Testis (tissue), 2 donors: ENCODE measurements at regions not wholly inside any gene's neighbourhood (a gene's known extent, or its start where the extent isn't known, plus 50 kb on each side); places are given as distances from the start of the nearest gene placed in this dataset.

Experiments
- DNase-seq: peaks from one replicate; pipeline ENCODE4 v3.0.0-alpha.2; 2019
- H3K27ac ChIP-seq, 2 donors: fragments of 200-600 bp; sonication (generic); one replicate each; pipeline ENCODE4 v1.5.1; 2019
- H3K27me3 ChIP-seq: fragments of 200-600 bp; sonication (generic); one replicate; pipeline ENCODE4 v1.5.1; 2019
- H3K36me3 ChIP-seq: fragments of 200-600 bp; sonication (generic); one replicate; pipeline ENCODE4 v1.5.1; 2017; ENCODE audit warnings: low read depth; ENCODE audit errors: missing control alignments
- H3K4me1 ChIP-seq: fragments of 200-600 bp; sonication (generic); one replicate; pipeline ENCODE4 v1.5.1; 2019
- H3K4me3 ChIP-seq, 2 donors: fragments of 200-600 bp; sonication (generic); one replicate each; pipeline ENCODE4 v1.5.1; 2017 to 2019
- H3K9me3 ChIP-seq: fragments of 200-600 bp; sonication (generic); one replicate; pipeline ENCODE4 v1.5.1; 2017
- POLR2A ChIP-seq: fragments of 450-650 bp; IDR thresholded peaks from one replicate; pipeline ENCODE4 v1.6.1; 2017; ENCODE audit warnings: antibody characterized with exemption, mild to moderate bottlenecking, moderate library complexity
- WGBS, 2 donors: methylation state at CpG; one replicate each; pipeline ENCODE4 v1.1.5; 2018; 5-methylcytosine and 5-hydroxymethylcytosine counted together
- intact Hi-C: fragments of 100-400 bp; cut with DNase I; formaldehyde crosslinking; loops from one replicate; pipeline ENCODE4 v1.15.1; 2023; ENCODE audit warnings: low total_unique reads
- TF ChIP-seq, protein P1 (sequence below), 3 experiments: fragments of 450-650 bp in 2 of 3; fragments of 200-600 bp in 1 of 3; sonication (generic) in 1 of 3; IDR thresholded peaks; one replicate each; pipeline ENCODE4 v1.5.1; 2016 to 2019; ENCODE audit warnings: antibody characterized with exemption in 3 of 3, mild to moderate bottlenecking in 2 of 3, moderate library complexity in 1 of 3

DNA sequence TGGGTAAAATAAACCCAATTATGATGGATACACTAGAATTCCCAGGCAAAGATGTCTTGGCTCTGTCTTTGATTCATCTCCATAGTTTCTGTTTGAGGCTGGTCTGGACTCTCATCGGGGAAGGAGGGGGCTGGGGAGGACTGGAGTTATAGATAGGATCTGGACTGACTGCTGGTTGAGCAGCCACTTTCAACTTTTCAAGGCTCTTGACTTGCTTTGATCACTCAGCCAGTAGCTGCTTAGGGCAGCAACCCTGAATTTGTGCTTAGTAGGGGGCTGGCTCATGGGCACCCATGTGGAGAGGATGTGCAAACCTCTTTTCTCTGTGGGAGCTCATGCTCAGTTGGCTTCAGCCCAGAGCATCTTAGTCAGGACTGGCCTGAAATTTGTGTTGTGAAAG lies 114.0 kb upstream of the NEDD9 start:
- TF ChIP-seq, protein P1, sequence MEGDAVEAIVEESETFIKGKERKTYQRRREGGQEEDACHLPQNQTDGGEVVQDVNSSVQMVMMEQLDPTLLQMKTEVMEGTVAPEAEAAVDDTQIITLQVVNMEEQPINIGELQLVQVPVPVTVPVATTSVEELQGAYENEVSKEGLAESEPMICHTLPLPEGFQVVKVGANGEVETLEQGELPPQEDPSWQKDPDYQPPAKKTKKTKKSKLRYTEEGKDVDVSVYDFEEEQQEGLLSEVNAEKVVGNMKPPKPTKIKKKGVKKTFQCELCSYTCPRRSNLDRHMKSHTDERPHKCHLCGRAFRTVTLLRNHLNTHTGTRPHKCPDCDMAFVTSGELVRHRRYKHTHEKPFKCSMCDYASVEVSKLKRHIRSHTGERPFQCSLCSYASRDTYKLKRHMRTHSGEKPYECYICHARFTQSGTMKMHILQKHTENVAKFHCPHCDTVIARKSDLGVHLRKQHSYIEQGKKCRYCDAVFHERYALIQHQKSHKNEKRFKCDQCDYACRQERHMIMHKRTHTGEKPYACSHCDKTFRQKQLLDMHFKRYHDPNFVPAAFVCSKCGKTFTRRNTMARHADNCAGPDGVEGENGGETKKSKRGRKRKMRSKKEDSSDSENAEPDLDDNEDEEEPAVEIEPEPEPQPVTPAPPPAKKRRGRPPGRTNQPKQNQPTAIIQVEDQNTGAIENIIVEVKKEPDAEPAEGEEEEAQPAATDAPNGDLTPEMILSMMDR (IDR thresholded peaks at IDR 0.05): no peak
- no peak for TF ChIP-seq POLR2A
- Histone ChIP-seq H3K36me3 (no peaks in the 10 kb centered on the region), H3K4me1 (no peaks in the 10 kb centered on the region), H3K4me3 (no peak overlapping the region), H3K9me3 (no peaks in the 10 kb centered on the region), H3K27ac (no peak overlapping the region), H3K27me3 (no peaks in the 10 kb centered on the region)
- intact Hi-C loops: no loop called here
- DNase-seq: no peak
- 71 to 92% methylated on average over 1 of the region's 1 CpG for WGBS, 2 donors

DNA sequence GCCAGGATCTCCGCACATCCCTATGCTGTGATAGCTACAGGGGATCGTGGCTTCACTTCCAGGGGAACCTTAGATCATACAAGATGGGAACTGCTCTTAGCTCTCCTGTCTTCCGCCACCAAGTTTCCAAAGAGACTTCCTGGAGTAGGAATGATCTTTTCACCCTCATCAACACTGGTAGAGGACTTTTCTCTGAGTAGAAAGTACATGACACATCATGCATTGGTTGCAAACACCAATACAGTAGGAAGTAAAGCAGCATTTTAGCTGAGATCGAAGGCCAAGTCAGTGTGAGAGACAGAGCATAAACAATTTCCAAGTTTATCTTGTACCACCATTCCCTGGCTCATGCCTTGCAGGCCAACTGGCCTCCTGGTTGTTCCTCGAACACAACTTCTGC lies 113.1 kb upstream of the NEDD9 start:
- intact Hi-C loops: no loop called here
- no peak for DNase-seq
- Histone ChIP-seq H3K9me3 (no peaks in the 10 kb centered on the region), H3K4me1 (no peaks in the 10 kb centered on the region), H3K27ac (no peak overlapping the region), H3K27me3 (no peaks in the 10 kb centered on the region), H3K36me3 (no peaks in the 10 kb centered on the region), H3K4me3 (no peak overlapping the region)
- 93 to 96% methylated on average over 5 of the region's 5 CpGs for WGBS, 2 donors
- TF ChIP-seq, protein P1 (IDR thresholded peaks at IDR 0.05): no peak
- no peak for TF ChIP-seq POLR2A

DNA sequence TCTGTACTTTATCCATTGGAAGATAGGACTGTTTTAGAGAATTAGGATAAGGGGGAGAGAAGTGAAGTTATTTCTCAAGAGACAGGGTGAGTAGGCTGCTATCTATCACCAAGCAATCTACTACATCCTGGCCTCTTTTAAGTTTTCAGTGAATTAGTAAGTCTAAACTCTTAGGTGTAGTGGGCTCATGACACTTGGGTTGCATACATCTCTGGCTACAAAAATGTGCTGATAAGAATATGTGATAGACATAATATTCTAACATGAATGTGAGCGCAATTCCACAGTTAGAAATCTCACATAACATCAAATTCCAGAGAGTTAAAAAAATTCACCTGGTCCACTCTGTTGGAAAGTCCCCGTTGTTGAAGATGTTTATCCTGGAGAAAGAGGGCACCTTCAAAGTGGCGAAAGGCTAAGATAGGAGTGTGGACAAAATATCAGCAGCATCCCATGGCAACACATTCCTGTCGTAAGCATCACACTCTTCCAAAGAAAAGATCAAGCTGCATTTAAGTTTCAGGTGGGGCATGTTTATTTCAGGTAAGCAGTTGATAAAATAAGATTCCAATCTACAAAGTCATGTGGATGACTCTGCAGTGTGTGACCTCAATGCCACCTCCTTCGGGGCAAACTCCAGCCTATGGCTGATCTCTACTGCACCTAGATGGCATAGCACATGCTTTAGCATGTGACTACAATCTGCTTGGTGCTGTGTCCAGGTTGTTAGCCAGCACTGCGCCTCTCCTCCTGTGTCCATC lies 111.7 kb upstream of the NEDD9 start:
- no peak overlapping the region for H3K4me3 ChIP-seq
- H3K4me1 ChIP-seq: no peaks in the 10 kb centered on the region
- WGBS, 2 donors: 91 to 94% methylated on average over 6 of the region's 6 CpGs
- H3K36me3 ChIP-seq: no peaks in the 10 kb centered on the region
- intact Hi-C loops: no loop called here
- TF ChIP-seq, protein P1 (IDR thresholded peaks at IDR 0.05): no peak
- no peak for TF ChIP-seq POLR2A
- H3K27me3 ChIP-seq: no peaks in the 10 kb centered on the region
- H3K27ac ChIP-seq: no peak overlapping the region
- no peaks in the 10 kb centered on the region for H3K9me3 ChIP-seq
- DNase-seq: no peak

DNA sequence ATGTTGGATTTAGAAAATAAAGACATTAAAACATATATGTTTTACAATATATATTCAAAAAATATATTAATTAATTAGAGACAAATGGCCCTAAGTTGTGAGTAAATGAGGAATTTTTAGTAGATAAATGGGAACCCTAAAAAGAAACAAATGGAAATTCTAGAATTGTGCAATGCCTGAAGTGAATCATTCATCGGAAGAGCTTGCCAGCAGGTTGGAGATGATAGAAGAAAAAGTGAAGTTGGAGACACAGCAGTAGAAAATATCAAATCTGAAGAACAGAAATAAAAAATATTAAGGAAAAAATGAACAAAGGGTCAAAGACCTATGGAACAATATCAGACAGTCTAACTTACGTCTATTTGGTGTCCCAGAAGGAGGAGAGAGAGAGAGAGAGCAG lies 109.4 kb upstream of the NEDD9 start:
- Histone ChIP-seq H3K4me3 (no peak overlapping the region), H3K9me3 (no peaks in the 10 kb centered on the region), H3K27me3 (no peaks in the 10 kb centered on the region), H3K27ac (no peak overlapping the region), H3K36me3 (no peaks in the 10 kb centered on the region), H3K4me1 (no peaks in the 10 kb centered on the region)
- 68 to 85% methylated on average over 2 of the region's 2 CpGs for WGBS, 2 donors
- TF ChIP-seq, protein P1 (IDR thresholded peaks at IDR 0.05): no peak
- no peak for TF ChIP-seq POLR2A
- DNase-seq: no peak
- intact Hi-C loops: no loop called here

DNA sequence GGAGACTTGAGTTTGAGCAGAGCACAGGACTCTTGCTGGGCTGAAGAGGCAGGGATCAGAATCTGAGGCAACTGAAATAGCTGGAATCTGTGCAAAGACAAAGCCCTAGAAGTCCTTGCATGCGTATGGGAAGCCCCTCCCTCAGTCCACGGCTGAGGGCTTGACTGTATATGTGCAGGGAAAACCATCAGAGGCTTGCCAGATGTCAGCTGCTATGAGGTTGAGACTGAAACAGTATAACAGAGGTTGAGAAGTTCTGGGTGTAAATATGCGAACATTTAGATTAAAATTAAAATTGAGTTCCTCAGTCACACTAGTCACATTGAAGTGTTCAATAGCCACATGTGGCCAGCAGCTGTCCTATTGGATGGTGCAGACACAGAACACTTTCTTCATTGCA lies 108.8 kb upstream of the NEDD9 start:
- Histone ChIP-seq H3K9me3 (no peaks in the 10 kb centered on the region), H3K27me3 (no peaks in the 10 kb centered on the region), H3K4me3 (no peak overlapping the region), H3K4me1 (no peaks in the 10 kb centered on the region), H3K36me3 (no peaks in the 10 kb centered on the region), H3K27ac (no peak overlapping the region)
- no peak for DNase-seq
- 85 to 90% methylated on average over 3 of the region's 3 CpGs for WGBS, 2 donors
- intact Hi-C loops: no loop called here
- TF ChIP-seq, protein P1 (IDR thresholded peaks at IDR 0.05): no peak
- TF ChIP-seq POLR2A: no peak
